Adrenal gland (tissue), 9 donors: ENCODE measurements at regions not wholly inside any gene's neighbourhood (a gene's known extent, or its start where the extent isn't known, plus 50 kb on each side); places are given as distances from the start of the nearest gene placed in this dataset.

Source experiments
- DNase-seq, 7 donors: peaks; one replicate each; pipeline ENCODE4 v3.0.0-alpha.2; 2019 to 2020
- H3K27ac ChIP-seq, 5 donors: fragments of 200-600 bp; sonication (generic) in 4 of 5; 1 replicate in 3 of 5; 2 replicates in 2 of 5; pipeline versions ENCODE4 v1.5.1 to v1.8.0; 2016 to 2020; ENCODE audit warnings: mild to moderate bottlenecking in 1 of 5
- H3K27me3 ChIP-seq: fragments of 200-600 bp; 2 replicates; pipeline ENCODE4 v1.8.0; 2021
- H3K36me3 ChIP-seq, 2 donors: fragments of 200-600 bp; replicated peaks in 1 of 2; 1 replicate in 1 of 2; 2 replicates in 1 of 2; pipeline versions ENCODE4 v1.5.1 to v1.8.0; 2018 to 2022
- H3K4me1 ChIP-seq, 2 donors: fragments of 200-600 bp; replicated peaks in 1 of 2; 1 replicate in 1 of 2; 2 replicates in 1 of 2; pipeline versions ENCODE4 v1.5.1 to v1.8.0; 2018 to 2021
- H3K4me3 ChIP-seq, 4 donors: fragments of 200-600 bp; sonication (generic) in 3 of 4; one replicate each; pipeline ENCODE4 v1.5.1; 2016 to 2018
- H3K9me3 ChIP-seq, 3 donors: fragments of 200-600 bp; sonication (generic) in 1 of 3; replicated peaks in 1 of 3; 1 replicate in 2 of 3; 2 replicates in 1 of 3; pipeline versions ENCODE4 v1.5.1 to v1.8.0; 2016 to 2021
- CTCF ChIP-seq, 6 experiments: fragments of 450-650 bp in 4 of 6; fragments of 200-600 bp in 2 of 6; sonication (generic) in 1 of 6; IDR thresholded peaks; 1 replicate in 5 of 6; 2 replicates in 1 of 6; pipeline versions ENCODE4 v1.5.1 to v1.8.0; 2016 to 2021; ENCODE audit warnings: antibody characterized with exemption in 6 of 6, mild to moderate bottlenecking in 2 of 6, moderate library complexity in 1 of 6
- POLR2A ChIP-seq, 2 donors: fragments of 450-650 bp; IDR thresholded peaks; one replicate each; pipeline ENCODE4 v1.6.1; 2017; ENCODE audit warnings: antibody characterized with exemption in 2 of 2, mild to moderate bottlenecking in 2 of 2, moderate library complexity in 1 of 2
- WGBS, 4 donors: extraction: QIAGEN DNeasy Blood & Tissue Kit in 2 of 4; methylation state at CpG; one replicate each; pipeline versions ENCODE4 v1.1.5 to v1.1.7; 2013 to 2017; 5-methylcytosine and 5-hydroxymethylcytosine counted together
- intact Hi-C, 2 donors: fragments of 100-400 bp; cut with DNase I; formaldehyde crosslinking; loops; one replicate each; pipeline versions ENCODE4 v1.14.1 to v1.15.0; 2022 to 2023
- donor health status: healthy with polysubstance abuse.
- donor health status: Bipolar disorder and iron deficiency.
- donor health status: DM: yes; HTN: yes; CAD: no.
- donor health status: DM: no; HTN: no; CAD: no.
- donor health status: DM: no; HTN: no; CAD: no.

- Histone ChIP-seq H3K4me3 (no peak overlapping the region), H3K4me1 (no peaks in the 10 kb centered on the region), H3K27me3 (peaks cover 15% of the 10 kb centered on the region), H3K27ac (no peak overlapping the region), H3K9me3 (no peaks in the 10 kb centered on the region), H3K36me3 (no peaks in the 10 kb centered on the region)
- WGBS, 4 donors, result 62 to 68% (median 63%) methylated on average over 4 of the region's 4 CpGs
- intact Hi-C loops, result no loop called here
- DNase-seq, result no peak
- no peak for TF ChIP-seq POLR2A (IDR thresholded peaks at IDR 0.05)
- no peak for TF ChIP-seq CTCF (IDR thresholded peaks at IDR 0.05)
These were observed 156.7 kb downstream of the ACTL8 start for GRCh38 chr1:17911791-17912190.

- Histone ChIP-seq H3K27me3 (peaks cover 15% of the 10 kb centered on the region), H3K36me3 (no peaks in the 10 kb centered on the region), H3K4me1 (no peaks in the 10 kb centered on the region), H3K27ac (no peak overlapping the region), H3K9me3 (no peaks in the 10 kb centered on the region), H3K4me3 (no peak overlapping the region)
- TF ChIP-seq CTCF (IDR thresholded peaks at IDR 0.05) (no peak), POLR2A (IDR thresholded peaks at IDR 0.05) (no peak)
- DNase-seq, result no peak
- intact Hi-C loops, result no loop called here
- WGBS, 4 donors, result 52 to 70% (median 61%) methylated on average over 7 of the region's 7 CpGs
These were observed 157.4 kb downstream of the ACTL8 start for GRCh38 chr1:17912491-17912890.

GRCh38 chr1:17913326-17914115 lies 158.4 kb downstream of the ACTL8 start:
- TF ChIP-seq POLR2A (IDR thresholded peaks at IDR 0.05), result no peak
- no peak for TF ChIP-seq CTCF (IDR thresholded peaks at IDR 0.05)
- Histone ChIP-seq H3K27me3 (peaks cover 15% of the 10 kb centered on the region), H3K4me1 (no peaks in the 10 kb centered on the region), H3K27ac (no peak overlapping the region), H3K9me3 (no peaks in the 10 kb centered on the region), H3K36me3 (no peaks in the 10 kb centered on the region), H3K4me3 (no peak overlapping the region)
- 50 to 66% (median 63%) methylated on average over 14 of the region's 14 CpGs for WGBS, 4 donors
- no peak for DNase-seq
- intact Hi-C loops, result no loop called here

- no peaks in the 10 kb centered on the region for H3K9me3 ChIP-seq
- no peak for DNase-seq
- 59 to 82% (median 73%) methylated on average over 3 to 7 of the region's 7 CpGs for WGBS, 4 donors
- no peak overlapping the region for H3K27ac ChIP-seq
- H3K36me3 ChIP-seq, result no peaks in the 10 kb centered on the region
- H3K4me3 ChIP-seq, result no peak overlapping the region
- no peaks in the 10 kb centered on the region for H3K4me1 ChIP-seq
- peaks cover 20% of the 10 kb centered on the region for H3K27me3 ChIP-seq
- intact Hi-C loops, result no loop called here
- TF ChIP-seq CTCF (IDR thresholded peaks at IDR 0.05) (no peak), POLR2A (IDR thresholded peaks at IDR 0.05) (no peak)
These were observed 159.0 kb downstream of the ACTL8 start for GRCh38 chr1:17914131-17914530.
